ENCODE measurements at regions not wholly inside any gene's neighbourhood (a gene's known extent, or its start where the extent isn't known, plus 50 kb on each side); places are given as distances from the start of the nearest gene placed in this dataset.
A peak's percentile ranks its signal among the peaks of the same experiment; 100 is the strongest.
"Not testable (repeated sequence)": the region's sequence is repeated elsewhere in the genome, so short reads cannot be mapped to it uniquely, and the experiment has no call there.

GRCh38 chr11:69869311-69869939, 50.2 kb upstream of the FGF3 start:
- DNase-seq (ENCODE audit: low spot score): no peak

- DNase-seq (ENCODE audit: low spot score): no peak
These were observed 51.5 kb upstream of the FGF3 start for GRCh38 chr11:69870766-69871165.

DNA sequence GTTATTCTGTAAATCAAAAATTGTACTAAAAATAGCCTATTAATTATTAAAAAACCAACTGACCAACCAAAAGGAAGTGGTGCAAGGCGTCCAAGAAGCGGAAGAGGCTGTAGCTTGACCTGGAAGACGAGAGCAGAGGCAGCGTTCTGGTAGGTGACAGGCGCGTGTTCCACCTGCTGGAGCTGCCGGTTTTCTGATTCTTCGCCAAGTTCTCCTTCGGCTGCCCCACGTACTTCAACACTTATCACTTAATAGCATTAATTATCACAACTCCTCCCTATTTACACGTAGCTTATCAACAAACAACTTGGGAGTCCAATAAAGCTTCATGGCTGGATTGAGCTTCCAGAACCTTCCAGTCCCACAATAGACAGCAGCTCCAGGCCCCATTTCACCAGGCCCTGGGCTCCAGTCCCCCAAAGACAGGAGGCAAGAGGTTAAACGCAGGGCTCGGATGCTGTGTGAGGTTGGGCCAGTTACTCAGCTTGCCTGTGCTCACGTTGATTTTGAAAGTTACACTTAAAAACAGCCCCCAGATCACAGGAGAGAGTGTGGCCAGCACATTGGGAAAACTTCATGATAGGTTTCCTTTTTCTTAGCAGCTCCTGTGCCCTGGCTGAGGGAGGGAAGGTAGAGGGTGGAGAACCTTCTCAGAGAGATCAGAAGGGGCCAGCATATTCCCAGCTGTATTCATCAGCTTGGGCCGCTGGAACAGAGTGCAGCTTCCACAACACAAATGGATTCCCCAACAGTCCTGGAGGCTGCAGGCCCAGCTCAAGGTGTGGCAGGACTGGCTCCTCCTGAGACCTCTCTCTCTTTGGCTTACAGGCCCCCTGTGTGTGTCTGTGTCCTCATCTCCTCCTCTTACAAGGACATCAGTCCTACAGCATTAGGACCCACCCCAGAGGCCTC, 54.2 kb upstream of the FGF3 start:
- peak; percentile 8 for DNase-seq (ENCODE audit: low spot score)

DNA sequence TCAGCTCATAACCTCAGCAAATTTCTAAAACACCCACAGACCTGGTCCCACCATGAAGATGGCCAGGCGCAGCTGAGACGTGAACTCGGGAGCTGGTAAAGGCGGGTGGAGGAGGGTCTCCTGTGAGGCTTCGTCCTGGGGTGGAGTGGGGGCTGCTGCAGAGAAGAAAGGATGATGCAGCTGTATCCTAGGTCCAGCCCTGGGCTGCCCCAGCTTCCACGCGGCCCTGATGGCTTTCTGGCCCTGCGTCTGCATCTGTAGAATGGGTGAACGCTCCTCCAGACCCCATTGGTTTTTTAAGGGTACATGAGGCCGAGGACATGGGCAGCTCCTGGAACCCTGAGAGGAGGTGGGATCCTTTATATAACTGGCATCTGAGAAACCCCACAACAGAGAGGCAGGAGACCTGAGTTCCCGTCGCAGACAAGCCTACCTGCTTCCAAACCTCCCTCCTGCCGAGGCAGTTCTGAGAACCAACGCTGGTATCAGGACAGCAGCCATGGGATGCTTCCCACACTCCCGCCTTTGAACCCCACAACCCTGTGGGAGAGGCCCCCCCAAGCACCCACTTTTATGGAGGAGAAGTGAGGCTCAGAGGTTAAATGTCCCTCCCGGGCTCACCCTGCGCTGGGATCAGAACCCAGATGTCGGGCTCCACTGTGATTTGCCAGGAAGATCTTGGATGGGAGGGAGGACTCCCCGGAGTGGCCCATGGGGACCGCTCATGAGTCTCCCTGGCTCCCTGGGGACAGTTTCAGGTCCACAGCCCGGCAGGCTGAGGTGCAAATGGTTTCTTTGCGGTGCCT, 55.2 kb upstream of the FGF3 start:
- peak; percentile 34 for DNase-seq (ENCODE audit: low spot score)

DNA sequence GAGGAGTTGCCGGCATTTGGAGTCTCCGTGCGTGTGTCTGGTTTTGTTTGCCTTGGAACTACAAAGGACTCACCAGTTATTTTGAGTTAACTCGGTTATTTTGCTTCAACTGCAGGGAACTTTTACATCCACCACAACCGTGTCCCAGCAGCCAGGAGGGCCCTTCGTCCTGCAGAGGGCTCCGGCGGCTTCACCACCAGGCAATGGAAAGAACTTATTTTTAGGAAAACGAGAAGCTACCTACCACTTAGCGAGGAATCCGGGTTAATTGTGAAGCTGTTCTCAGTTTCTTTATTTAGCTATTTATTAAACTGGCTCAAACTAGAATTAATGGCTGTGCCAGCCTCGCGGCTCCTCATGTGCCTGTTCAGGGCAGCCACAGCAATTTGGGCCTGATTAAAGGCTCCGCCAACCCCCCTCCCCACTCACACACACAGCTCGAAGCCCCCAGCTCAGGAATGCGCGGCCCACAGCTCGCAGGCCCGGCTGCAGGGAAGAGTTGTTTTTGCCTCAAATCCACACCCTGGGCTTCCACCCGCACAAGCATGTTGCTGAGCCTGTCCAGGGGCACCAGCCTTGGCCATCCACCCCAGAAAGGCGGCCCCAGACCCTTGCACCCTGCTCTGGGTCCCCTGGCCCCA, 55.9 kb upstream of the FGF3 start:
- DNase-seq (ENCODE audit: low spot score): peak; percentile 28

DNA sequence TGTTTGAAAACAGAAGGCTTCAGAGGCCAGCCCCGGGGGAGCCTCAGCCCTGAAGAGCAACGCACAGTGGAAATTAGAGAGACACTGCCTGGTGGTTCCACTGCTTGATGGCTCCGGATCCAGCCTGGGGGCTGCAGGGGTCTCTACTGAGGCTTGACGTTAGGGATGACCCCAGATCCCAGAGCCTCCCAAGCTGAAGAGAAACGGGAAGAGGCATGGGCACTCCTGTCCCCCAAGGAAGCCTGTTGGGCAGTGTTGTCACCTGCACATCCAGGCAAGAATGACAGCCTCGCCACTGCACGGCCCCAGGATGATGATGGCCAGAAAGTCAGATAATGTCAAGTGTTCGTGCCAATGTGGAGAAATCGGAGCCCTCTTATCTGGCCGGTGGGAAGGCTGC, 56.8 kb upstream of the FGF3 start:
- DNase-seq (ENCODE audit: low spot score): peak; percentile 29

DNA sequence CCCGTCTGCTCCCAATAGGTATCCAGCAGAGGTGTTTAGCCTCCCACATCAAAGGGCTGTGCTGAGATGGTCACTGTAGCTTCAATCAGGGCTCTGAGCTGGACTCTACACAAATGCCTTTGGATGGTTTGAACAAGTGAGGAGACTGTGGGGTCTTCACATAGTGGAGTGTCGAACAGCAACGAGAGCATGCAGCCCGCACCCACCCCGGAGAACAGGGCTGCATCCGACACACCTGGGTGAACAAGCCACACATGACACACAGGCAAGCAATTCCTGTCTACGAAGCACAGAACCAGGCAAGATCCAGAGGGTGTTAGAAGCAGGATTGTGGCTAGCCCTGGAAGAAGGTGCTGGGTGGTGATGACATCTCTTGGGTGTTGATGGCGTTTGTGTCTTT, 58.0 kb upstream of the FGF3 start:
- DNase-seq (ENCODE audit: low spot score): no peak

- not testable (repeated sequence) for DNase-seq (ENCODE audit: low spot score)
These were observed 58.5 kb upstream of the FGF3 start for GRCh38 chr11:69877704-69878103.

GRCh38 chr11:69878144-69878883, 59.1 kb upstream of the FGF3 start:
- DNase-seq (ENCODE audit: low spot score): no peak

DNA sequence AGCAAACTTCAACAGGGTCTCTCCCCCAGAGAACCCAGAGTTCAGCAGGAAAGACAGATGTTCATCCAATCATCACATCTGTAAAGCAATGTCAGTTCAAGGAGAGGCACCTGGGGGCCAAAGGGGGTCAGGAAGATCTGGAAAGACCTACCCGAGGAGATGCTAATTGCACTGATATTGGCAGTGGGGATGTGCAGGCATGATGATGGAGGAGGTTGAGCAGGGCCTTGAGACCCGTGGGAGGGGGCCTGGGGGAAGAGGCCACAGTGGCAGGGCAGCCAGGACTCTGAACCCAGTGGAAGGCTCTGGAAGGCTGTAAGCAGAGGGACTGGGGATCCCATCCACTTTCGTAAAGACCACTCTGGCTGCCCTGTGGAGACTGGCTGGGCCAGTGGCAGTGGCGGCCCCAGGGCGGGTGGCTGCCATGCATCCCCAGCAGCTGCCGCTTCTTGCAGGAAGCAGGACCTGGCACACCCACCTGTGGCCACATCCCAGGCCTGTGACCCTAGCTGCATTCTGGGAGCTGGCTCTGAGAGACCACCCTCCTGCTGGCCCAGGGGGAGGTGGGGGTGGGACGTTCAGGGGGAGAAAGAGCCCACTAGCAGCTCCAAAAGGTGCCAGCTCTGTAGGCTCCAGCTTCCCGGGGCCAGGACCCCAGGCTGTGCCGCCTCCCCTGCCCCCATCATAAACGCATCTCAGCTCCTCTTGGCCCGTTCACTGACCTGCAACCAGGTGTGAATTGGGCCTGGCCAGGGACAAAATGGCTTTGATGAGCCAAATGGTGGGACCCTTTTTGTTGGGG, 59.9 kb upstream of the FGF3 start:
- no peak for DNase-seq (ENCODE audit: low spot score)

DNA sequence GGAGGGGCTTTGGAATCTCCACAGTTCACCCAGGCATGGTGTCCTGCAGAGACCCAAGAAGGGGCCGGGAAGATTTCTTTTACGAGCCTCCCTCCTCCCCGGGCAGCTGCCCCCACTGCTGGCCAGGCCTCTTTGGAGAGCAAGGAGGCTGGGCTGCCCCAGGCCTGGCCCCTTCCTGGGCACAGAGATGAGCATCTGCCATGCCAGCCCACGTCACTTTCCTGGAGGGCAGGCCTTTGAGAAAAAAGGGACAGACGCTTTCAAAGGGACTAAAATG, 60.5 kb upstream of the FGF3 start:
- no peak for DNase-seq (ENCODE audit: low spot score)

DNA sequence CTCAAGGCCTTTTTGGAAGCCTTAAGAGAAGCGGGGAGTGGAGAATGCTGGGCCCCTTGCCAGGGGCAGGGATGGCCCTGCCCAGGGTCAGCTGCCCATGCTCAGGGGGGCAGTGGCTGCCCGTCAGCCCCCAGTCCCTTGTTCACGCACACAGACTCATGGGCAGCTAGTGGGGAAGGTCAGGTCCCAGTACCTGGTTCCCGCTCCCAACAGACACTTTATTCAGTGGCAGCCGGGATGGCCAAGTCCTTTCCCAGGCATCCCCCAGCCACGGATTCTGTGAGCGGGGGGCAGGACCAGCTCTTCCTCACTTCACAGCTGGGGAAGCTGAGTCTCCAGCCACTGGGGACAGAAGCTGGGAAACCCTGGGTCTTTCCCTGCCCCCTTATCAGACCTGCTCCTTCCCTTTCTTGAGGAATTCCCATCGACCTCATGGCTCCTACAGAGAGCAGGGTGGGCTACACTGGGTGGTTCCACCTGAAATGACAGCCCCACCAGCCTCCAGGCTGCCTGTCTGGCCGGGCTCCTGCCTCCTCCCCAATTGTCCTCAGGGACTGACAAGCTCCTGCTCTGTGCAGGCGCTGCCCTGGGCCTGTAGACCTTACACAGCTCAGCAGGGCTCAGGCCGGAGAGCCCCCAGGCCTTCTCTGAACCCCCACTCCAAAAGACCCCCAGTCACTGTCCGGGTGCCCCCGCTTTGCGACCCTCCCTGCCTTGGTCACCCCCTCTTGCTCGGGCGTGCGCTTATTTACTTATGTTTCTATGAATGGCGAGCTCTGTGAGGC, 61.0 kb upstream of the FGF3 start:
- no peak for DNase-seq (ENCODE audit: low spot score)

DNA sequence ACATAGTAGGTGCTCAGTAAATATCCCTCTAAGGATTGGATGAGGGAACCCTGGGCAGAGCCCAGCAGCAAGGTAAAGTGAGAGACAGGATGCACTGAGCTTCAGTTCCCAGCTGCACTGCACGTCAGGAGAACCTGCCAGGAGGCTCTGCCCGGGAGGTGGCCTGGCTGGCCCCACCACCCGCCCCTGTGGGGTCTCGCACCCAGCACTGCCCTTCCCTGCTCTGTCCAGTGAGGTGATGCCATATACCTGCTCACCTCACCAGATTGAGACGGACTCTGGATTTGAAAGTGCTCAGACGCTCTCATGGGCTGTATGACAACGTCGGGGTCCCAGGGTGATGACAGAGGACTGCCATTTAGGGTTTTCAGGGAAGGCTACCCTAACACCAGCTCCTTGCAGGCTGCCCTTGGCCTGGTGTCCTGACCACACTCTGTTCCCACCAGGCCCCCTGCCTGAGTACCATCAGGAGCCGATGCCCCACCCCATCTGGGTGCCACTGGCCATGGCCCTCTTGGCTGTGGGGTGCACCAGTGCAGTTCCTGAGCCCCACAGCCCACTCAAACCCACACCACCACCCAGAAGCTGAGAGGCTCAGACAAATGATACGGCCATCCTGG, 61.7 kb upstream of the FGF3 start:
- no peak for DNase-seq (ENCODE audit: low spot score)

DNA sequence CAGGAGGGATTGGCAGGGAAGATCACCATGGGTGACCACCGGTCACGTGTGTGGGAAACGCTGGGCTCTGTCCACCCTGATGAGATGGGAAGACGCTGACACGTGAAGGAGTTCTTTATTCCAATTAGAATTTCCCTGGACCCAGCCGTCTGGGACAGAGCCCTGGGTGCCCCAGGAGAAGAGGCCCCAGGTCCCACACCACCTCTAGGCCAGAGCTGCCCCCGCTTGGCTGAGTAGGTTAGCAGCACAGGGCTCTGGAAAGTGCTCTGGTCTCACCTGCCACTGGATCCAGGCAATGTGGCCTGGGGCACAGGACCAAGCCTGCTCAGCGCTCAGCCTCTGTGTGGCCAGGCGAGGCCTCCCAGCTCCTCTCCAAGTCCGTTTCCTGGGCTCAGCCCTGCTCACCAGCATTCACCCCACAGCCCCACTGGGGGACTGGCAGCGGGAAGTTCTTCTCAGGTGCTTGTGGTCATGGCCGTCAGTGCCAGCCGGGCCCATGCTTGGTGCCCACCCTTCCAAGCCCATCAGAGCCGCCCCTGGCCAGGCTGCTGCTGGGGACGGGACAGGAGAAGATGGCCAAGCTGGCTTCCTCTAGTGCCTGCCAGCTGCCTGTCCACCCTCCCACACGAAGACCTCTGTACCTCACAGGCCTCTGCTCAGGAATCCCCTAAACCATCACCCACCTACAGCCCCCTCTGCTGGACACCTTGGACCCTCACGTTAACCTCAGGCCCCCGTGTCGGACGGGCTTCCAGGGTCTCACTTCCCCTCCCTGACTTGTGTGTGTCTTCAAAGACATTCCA, 62.5 kb upstream of the FGF3 start:
- no peak for DNase-seq (ENCODE audit: low spot score)

DNA sequence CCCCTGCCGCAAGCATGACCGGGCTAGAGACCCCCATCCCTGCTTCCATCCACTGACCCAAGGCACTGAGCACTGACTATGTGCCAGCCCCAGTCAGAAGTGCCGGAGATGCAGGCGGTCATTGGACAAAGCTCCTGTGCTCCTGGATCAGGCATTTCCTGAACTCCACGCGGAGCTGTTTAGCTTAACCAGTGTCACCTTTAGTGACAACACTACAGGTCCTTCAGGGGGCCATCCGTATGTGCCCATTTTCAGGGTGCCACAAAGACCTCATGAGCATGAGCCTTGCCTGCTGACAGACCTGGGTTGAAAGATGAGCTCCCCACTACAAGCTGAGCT, 63.0 kb upstream of the FGF3 start:
- DNase-seq (ENCODE audit: low spot score): no peak

DNA sequence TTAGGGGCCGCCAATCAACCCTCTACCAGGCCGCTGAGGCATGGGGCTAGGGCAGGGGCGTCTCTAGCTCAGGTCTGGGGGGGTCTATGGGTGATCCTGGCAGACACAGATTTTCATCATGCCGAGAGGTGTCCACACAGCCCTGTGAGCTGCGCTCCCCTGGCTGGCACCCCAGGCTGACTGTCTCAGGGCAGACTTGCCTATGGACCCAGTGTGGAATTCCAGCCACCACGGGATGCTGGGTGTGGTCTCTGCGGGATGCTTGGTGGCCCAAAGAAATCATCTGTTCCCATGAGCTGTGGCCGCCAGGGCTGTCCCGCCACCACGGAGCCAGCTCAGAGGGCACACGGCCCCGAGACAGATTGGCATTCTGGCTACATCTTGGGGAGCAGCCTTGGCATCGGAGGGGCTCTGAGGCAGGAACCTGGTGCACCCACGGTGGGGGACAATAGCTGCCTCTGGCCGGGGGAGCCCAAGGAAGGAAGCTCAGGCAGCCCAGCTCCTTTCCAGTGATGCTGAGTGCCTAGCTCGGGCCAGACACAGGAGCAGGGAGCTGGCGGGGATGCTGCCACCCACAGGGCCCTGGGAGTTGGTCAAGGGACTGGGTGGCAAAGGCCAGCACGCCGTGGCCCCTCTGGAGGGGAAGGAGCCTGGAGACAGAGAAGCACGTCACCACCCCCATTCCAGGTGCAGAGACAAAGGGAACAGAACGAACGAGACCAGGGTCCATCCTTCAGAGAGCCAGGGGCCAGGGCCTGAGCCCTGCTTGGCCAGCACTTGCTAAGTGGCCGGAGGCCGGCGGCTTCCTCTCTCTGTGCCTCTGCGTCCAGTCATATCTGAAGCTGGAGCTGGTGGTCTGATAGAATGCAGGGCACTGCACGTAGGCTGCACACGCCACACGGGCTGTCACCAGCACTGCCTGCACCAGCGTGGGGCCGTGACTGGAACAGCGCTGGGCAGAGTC, 64.4 kb upstream of the FGF3 start:
- DNase-seq (ENCODE audit: low spot score): no peak

- DNase-seq (ENCODE audit: low spot score): no peak
These were observed 65.1 kb upstream of the FGF3 start for GRCh38 chr11:69884286-69884685.

GRCh38 chr11:69884751-69885150, 65.5 kb upstream of the FGF3 start:
- DNase-seq (ENCODE audit: low spot score): no peak
